GM21515 (cell line): ENCODE measurements at regions not wholly inside any gene's neighbourhood (a gene's known extent, or its start where the extent isn't known, plus 50 kb on each side); places are given as distances from the start of the nearest gene placed in this dataset.
A peak's percentile ranks its signal among the peaks of the same experiment; 100 is the strongest.
"Not testable (repeated sequence)": the region's sequence is repeated elsewhere in the genome, so short reads cannot be mapped to it uniquely, and the experiment has no call there.

ENCODE experiments used
- ATAC-seq: cut with Tn5 transposase; IDR thresholded peaks from one replicate; pipeline ENCODE4 v1.9.1; 2021; ENCODE audit not compliant: unreplicated experiment

DNA sequence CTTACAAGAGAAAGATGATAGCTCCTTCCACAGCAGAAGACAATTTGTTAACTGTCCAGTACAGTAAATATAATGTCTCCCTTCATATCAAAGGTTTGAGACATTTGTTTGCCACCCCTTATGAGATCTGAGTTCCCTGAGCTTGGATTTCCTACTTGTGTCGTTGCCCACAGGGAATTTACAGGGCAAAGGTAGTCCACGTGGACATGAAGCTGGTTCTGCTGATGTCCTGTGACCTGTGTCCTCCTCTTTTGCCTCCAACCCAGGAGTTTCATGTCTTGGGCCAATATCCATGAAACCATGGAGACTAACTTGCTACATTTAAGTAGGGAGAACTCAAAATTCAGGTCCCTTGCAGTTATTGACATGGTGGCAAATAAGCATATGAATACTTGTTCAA lies 172.2 kb upstream of the KCTD7 start:
- not testable (repeated sequence) for ATAC-seq

DNA sequence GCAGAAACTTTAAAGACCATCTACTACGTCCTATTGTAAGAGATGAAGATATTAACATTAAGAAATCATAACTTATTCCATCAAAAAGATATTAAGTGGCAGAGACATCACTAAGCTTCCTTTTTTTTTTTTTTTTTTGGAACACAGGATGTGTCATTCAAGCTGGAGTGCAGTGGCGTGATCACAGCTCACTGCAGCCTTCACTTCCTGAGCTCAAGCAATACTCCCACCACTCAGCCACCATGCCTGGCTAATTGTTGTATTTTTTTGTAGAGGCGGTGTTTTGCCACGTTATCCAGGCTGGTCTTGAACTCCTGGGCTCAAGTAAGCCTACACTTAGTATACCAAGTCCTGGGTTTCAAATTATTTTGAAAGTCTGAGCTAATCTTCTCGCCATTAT lies 169.7 kb upstream of the KCTD7 start:
- not testable (repeated sequence) for ATAC-seq

DNA sequence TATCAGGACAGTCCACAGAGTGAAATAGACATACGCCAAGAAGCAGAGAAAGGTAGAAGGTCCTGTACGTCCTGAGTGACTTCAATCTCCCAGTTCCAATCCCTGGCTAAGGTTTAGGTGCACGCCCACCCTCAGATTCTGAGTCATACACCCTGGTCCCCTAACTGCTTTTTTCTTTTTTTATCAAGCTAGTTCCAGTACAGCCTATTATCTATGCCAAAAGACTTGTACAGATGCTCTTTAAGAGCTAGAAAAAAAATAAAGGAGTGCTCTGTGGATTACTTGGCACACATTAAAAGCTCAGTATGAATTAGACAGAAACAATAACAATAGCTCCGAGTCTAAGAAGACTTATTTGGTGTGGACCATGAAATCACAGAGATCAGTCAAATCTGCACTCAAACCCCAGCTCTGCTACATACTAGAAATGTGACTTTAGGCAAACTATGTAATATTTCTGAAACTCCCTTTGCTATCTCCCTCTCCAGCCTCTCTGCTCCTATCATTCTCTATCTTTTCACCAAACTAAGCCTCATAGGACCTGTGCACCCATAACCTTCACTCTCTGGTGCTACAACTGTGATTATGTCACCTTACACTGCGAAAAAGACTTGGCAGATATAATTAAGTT lies 168.8 kb upstream of the KCTD7 start:
- not testable (repeated sequence) for ATAC-seq

DNA sequence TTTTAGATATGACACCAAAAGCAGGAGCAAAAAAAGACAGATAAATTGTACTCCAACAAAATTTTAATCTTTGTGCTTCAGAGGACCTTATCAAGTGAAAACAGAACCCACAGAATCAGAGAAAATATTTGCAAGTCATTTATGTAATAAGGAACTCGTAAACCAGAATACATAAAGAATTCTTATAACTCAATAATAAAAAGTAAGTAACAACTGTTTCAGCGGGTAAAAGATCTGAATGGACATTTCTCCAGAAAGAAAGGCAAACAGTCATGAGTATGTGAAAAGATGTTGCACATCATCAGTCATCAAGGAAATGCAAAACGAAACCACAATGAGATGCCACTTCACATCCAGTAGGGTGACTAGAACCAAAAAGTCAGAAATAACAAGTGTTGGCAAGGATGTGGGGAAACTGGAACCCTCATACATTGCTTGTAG lies 167.7 kb upstream of the KCTD7 start:
- ATAC-seq, result no peak

DNA sequence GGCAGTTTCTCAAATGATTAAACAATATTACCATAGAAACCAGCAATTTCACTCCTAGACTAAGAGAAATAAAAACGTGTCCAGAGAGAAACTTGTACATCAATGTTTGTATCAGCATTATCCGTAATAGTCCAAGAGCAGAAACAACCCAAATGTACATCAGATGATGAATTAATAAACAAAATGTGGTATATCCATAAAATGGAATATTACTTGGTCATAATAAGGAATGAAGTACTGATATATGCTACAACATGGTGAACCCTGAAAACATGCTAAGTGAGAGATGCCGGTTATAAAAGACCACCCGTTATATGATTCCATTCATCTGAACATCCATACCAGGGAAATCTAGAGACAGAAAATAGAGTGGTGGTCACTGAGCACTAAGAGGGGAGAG lies 167.3 kb upstream of the KCTD7 start:
- ATAC-seq, result not testable (repeated sequence)

DNA sequence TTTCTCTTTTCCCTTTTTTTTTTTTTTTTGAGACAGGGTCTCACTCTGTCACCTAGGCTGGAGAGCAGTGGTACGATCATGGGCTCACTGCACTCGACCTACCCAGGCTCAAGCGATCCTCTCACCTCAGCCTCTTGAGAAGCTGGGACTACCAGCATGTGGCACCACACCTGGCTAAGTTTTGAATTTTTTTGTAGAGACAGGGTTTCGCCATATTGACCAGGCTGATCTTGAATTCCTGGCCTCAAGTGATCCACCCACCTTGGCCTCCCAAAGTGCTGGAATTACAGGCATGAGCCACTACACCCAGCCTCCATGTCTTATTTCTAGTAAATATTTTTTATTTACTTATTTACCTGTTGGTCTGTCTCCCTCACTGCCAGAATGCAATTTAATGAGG lies 165.8 kb upstream of the KCTD7 start:
- ATAC-seq, result not testable (repeated sequence)

DNA sequence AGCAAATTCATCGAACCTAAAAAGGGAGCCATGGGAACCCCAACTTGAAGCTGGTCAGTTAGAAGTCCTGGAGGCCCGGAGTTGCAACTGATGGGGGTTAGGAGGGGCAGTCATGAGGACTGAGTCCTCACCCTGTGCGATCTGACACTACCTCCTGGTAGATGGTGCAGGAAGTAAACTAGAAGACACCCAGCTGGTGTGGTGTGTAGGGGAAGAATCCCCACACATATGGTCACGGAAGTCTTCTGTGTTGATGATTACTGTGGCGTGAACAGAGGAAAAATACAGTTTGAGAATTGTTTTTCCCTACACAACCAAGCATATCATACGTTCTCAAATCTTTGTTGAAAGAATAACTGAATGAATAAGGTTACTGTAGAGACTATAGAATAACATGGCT lies 164.6 kb upstream of the KCTD7 start:
- ATAC-seq, result no peak

DNA sequence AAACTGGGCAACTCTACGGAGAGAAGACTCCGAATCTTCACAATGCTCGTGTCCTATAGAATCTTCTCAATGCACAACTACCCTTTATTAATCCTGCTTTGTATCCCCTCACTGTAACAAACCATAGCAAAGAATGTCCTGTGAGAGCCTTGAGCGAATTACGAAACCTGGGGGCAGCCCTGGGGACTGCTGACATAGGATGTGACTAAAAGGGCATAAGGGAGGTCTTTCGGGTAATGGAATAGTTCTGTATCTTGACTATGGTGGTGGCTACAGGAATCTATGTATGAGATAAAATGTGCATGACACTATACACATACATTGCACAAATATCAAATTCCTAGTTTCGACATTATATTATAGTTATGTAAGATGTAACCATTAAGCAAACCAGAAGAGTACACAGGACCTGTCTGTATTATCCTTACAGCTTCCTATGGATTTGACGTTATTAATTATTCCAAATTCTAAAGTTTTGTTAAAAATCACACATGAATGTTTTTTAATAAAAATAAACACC lies 162.5 kb upstream of the KCTD7 start:
- no peak for ATAC-seq

DNA sequence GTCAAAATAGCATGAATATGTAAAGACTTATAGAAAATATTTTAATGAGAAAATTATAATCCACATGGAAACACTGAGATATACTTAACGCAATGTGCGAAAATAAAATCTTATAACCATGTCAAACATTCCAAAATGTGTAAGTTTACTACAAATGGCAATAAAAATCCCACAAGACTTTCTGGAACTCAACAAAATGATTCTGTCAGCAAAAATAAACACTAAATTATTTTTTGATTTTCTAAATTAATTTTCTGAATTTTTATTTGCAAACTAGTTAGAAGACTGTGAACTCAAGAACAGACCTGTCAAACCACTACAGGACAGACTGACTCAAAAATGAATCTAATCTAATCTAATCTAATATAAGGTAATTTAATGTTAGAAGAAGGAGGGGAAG lies 160.8 kb upstream of the KCTD7 start:
- ATAC-seq, result no peak

DNA sequence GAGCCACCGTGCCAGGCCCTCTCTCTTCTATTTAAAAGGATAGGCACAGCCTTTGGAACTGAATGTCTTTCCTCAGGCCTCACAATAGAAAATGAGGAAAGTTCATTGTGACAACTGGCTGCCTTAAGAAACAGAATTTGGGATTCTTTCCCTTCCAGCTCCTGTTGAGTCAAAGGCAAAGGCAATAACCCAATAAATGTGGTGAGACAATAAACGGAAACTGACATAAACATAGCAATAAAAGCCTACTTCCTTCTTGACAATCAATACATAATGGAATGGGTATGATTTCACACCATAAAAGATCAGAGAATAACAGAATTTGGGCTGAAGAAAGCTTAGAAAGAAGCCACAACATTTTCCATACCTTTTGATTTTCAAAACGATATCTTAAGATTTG lies 155.6 kb upstream of the KCTD7 start:
- ATAC-seq, result not testable (repeated sequence)

DNA sequence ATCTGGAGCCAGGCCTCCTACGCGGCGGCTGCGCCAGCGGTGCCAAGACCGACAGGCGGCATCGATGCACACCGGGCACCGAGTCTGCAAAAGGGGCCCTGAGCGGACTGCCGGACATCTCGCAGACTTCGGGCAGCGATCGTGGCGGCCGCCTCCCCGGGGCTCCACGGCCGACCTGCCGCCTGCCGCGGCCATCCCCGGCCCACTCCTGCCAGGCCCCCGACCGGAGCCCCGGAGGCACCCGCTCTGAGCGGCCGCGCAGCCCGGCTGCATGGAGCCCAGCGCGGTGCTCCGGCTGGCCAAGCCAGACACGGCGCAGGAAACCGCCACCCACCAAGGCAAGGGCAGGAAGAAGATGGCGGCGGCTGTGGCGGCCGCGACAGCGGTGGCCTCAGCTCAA lies 154.2 kb upstream of the KCTD7 start:
- no peak for ATAC-seq

DNA sequence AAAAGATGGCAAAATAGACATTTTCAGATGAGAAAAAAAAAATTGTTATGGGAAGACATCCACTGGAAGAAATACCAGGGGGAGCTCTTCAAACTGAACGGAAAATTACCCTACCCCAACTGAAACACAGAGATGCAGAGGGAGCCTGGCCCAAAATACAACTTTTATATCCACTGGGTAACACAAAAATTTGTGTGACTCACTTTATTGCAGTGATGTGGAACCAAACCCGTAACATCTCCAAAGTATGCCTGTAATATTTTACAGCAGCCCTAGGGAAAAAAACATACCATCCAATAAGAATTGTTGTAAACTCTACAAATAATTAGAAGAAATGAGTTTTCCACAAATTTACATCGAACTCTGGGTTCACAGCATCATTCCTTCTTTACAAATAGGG lies 152.6 kb upstream of the KCTD7 start:
- not testable (repeated sequence) for ATAC-seq

DNA sequence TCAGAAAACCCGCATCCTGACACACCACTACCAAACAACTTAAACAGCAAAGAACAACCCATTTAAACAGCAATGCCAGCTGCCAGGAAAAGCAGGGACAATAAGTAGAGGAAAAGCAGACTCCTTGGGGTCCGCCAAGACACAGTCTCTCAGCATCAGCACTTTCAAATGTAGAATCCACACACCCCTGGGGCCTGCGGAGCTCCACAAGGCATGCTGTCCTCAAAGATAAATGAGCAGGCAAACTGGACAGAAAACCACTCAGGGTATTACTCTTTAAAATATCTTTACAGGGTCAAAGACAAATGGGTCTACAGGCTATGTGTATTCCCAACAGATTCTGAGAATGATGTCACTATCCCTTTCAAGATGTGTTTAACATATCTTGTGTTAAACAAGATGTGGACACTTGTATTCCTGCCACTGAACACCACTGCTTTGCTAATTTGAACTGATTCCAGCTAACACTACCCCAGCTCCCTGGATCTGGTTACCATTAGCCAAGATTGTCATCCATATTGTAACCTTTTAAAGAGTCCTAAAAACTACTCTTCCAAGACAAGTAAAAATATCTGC lies 150.8 kb upstream of the KCTD7 start:
- not testable (repeated sequence) for ATAC-seq

DNA sequence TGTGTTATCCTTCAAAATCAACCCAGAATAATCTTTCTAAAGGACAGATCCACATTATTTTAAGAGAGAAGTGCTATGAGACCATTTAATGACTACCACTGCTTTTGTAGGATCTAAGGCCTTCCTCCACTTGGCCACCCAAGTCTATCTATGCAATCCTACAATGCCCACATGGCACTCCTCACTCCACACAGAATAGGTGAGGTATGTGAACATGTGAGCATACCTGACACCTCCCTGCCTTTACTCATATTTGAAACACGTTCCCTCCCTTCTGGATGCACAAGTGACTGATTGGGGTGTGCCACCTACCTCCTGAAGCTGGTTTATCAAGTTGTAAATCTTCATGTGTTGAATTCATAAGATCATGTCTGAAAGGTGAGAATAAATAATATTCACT lies 147.5 kb upstream of the KCTD7 start:
- not testable (repeated sequence) for ATAC-seq

DNA sequence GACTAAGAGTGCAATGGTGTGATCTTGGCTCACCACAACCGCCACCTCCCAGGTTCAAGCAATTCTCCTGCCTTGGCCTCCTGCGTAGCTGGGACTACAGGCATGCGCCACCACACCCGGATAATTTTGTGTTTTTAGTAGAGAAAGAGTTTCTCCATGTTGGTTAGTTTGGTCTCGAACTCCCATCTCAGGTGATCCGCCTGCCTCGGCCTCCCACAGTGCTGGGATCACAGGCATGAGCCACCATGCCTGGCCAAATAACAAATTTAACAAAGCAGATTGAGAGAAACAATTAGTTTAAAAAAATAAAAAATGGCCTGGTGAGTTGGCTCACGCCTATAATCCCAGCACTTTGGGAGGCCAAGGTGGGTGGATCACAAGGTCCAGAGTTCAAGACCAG lies 139.6 kb upstream of the KCTD7 start:
- not testable (repeated sequence) for ATAC-seq

DNA sequence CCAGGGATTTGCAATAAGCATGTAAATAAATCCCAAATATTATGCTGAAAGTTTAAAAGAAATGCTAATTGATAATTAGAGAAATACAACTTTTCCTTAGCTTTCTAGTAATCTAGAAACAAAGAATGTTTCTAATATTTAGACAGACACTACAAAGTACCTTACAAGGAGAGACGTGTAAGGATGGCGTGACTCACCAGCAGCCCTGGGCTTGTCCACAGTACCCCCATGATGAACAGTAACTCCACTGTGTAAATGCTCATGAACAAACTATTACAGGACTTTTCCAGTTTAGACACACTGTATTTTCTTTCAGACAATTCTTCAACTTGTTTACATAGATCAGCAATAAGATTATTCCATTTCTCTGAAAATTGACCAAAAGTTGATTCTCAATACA lies 138.9 kb upstream of the KCTD7 start:
- not testable (repeated sequence) for ATAC-seq

DNA sequence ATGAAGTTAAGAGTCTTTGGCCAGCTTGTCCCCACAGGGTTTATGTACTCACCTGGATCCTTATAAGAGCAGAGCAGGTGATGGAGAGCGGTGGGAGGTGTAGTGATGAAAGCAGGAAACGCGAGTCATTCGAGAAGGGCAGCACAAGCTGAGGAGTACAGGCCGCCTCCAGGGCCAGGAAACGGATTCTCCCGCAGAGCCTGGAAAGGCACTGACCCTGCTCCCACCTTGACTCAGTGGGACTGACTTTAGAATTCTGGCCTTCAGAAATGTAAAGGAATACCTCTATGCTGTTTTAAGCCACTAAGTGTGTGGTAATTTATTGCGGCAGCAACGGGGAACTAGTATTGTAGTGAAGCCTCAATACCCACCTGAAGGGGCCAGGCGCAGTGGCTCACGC lies 137.7 kb upstream of the KCTD7 start:
- ATAC-seq, result not testable (repeated sequence)

DNA sequence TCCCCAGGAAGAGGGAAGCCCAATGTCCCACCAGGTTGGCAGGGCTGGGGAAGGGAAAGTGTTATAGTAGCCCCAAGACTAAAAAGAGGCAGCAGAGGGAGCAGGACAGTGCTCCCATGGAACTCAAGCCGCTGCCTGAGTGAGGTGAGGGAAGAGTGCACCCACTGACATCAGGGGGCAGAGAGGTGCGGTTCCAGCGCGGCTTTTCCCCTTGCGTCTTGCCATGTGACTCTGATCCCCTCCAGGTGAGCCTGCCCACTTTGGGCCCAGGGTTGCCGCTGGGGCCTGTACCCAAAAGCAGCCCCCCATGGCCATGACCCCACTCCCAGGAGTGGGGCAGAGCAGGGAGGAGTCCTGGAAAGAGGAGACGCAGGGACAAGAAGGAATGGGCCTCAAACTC lies 136.3 kb upstream of the KCTD7 start:
- not testable (repeated sequence) for ATAC-seq

DNA sequence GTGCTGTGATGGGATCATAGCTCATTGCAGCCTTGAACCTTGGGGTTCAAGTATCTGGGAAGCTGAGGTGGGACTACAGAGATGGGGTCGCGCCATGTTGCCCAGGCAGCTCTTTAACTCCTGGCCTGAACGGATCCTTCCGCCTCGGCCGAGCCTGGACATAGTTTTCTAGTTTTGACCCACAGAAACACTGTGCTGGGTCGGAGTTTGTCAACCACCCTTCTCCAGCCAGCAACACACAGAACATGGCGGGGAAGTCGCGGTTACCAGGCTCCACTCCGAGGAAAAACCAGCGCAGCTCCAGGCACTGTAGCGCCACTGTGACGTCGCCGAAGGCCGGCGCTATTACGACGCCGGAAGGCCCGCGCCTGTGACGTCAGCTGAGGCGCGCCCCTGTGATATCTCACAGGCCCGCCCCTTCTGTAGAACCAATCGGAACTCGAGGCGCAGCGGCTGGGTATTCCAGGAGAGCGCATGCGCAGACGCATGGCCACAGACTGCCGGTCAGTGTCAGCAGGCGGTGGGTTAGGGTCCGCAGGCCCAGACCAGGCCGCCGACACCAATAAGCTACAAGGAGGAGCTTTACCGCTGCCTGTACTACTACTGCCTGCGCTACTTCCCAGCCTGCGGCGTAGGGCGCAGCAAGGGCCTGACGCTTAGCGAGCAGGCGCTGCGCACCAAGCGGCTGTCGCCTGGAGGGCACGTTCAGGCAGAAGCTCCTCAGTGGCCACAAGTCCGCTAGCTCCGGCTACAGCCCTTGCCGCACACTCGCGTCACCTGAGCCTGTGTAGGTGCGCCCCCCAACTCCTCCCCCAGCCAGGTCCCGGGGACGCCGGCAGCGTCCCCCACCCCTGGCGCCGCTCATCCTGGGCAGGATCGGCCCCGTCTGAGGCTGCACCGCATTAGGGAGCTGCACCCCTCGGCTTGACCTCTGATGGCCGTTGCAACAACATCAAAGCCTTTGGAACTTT lies 135.2 kb upstream of the KCTD7 start:
- ATAC-seq, result peak; percentile 99

DNA sequence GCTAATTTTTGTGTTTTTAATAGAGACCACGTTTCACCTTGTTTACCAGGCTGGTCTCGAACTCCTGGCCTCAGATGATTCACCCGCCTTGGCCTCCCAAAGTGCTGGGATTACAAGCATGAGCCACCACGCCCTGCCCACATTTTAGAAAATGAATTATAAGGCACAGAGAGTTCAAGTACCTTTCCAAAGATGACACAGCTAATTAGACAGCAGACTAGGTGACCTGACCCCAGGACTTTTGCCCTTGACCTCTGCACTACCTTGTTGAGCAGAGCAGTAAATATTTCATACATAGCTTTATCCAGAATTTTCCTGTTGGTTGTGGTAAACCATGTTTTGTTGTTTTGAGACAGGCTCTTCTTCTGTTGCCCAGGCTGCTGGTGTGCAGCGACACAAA lies 131.3 kb upstream of the KCTD7 start:
- ATAC-seq, result no peak

DNA sequence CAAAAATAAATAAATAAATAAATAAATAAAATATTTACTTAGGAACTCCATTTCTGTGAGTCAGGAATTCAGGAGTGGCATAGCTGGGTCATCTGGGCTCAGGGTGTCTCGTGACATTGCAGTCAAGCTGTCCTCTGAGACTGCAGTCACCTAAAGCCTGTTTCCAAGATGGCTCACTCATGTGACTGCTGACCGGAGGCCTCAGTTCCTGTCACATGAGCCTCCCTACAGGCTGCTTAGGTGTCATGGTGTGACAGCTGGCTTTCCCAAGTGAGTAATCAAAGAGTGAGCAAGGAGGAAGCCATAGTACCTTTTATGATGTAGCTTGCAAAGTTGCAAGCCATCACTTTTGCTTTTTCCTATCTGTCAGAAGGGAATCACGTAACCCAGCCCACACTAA lies 128.6 kb upstream of the KCTD7 start:
- ATAC-seq, result no peak
